SK-N-SH (cell line): ENCODE measurements at regions not wholly inside any gene's neighbourhood (a gene's known extent, or its start where the extent isn't known, plus 50 kb on each side); places are given as distances from the start of the nearest gene placed in this dataset.

Experiments
- CTCF ChIA-PET: fragments of 300-600, 350-600 bp; formaldehyde crosslinking; extraction: SDS; loops from one replicate; lab custom pipeline; 2021; lab: Yijun Ruan, JAX
- POLR2A ChIA-PET: fragments of 350-600 bp; sonication (Branson Sonifier 250); formaldehyde crosslinking; extraction: SDS; loops from one replicate; lab custom pipeline; 2020; ENCODE audit warnings: antibody characterized with exemption, inconsistent platforms; lab: Yijun Ruan, JAX
- DNase-seq: peaks from one replicate; pipeline ENCODE4 v3.0.0; 2012
- H2AFZ ChIP-seq: fragments of 200-600 bp; sonication (generic); 2 replicates; pipeline ENCODE4 v1.8.1; 2016; ENCODE audit warnings: antibody characterized with exemption, mild to moderate bottlenecking, low read depth
- H3F3A ChIP-seq: fragments of 200-600 bp; sonication (generic); replicated peaks from 2 replicates; pipeline ENCODE3; 2016; ENCODE audit warnings: antibody characterized with exemption, mild to moderate bottlenecking; ENCODE audit not compliant: insufficient read depth
- H3K27ac ChIP-seq, 2 experiments: fragments of 200-500 bp in 1 of 2; fragments of 200-600 bp in 1 of 2; sonication (Bioruptor generic) in 1 of 2; sonication (generic), shearing (Covaris generic) in 1 of 2; 2 replicates each; pipeline versions ENCODE4 v1.5.1 to v1.6.1; 2014 to 2016; ENCODE audit warnings: low read depth in 2 of 2, inconsistent platforms in 1 of 2, low read length in 1 of 2, mild to moderate bottlenecking in 1 of 2, mixed read lengths in 1 of 2
- H3K27me3 ChIP-seq: fragments of 200-600 bp; sonication (generic), shearing (Covaris generic); 2 replicates; pipeline ENCODE4 v1.6.1; 2016; ENCODE audit warnings: mixed run types; ENCODE audit not compliant: insufficient read depth
- H3K36me3 ChIP-seq, 2 experiments: fragments of 200-500 bp in 1 of 2; fragments of 200-600 bp in 1 of 2; sonication (Bioruptor generic) in 1 of 2; sonication (generic) in 1 of 2; replicated peaks in 1 of 2; 2 replicates each; pipeline versions ENCODE3 to v1.5.1; 2014 to 2016; ENCODE audit warnings: low read length in 1 of 2, mild to moderate bottlenecking in 1 of 2; ENCODE audit not compliant: insufficient read depth in 2 of 2, control insufficient read depth in 1 of 2
- H3K4me1 ChIP-seq, 2 experiments: fragments of 200-500 bp in 1 of 2; fragments of 200-600 bp in 1 of 2; sonication (Bioruptor generic) in 1 of 2; sonication (generic), shearing (Covaris generic) in 1 of 2; 2 replicates each; pipeline versions ENCODE4 v1.5.1 to v1.6.1; 2014 to 2016; ENCODE audit warnings: low read depth in 1 of 2, low read length in 1 of 2, mixed run types in 1 of 2; ENCODE audit not compliant: insufficient read depth in 2 of 2, control insufficient read depth in 1 of 2
- H3K4me2 ChIP-seq: fragments of 200-600 bp; sonication (generic), shearing (Covaris generic); 2 replicates; pipeline ENCODE4 v1.6.1; 2017; ENCODE audit warnings: mixed run types
- H3K4me3 ChIP-seq, 2 experiments: fragments of 200-500 bp in 1 of 2; fragments of 200-600 bp in 1 of 2; sonication (Bioruptor generic) in 1 of 2; sonication (generic), shearing (Covaris generic) in 1 of 2; 2 replicates each; pipeline versions ENCODE4 v1.5.1 to v1.8.1; 2014 to 2016; ENCODE audit warnings: low read depth in 2 of 2, inconsistent platforms in 1 of 2, low read length in 1 of 2, mild to moderate bottlenecking in 1 of 2, mixed read lengths in 1 of 2, moderate library complexity in 1 of 2
- H3K79me2 ChIP-seq: fragments of 200-600 bp; sonication (generic); 2 replicates; pipeline ENCODE4 v1.8.1; 2017; ENCODE audit warnings: mild to moderate bottlenecking; ENCODE audit not compliant: insufficient read depth
- H3K9ac ChIP-seq: fragments of 200-600 bp; sonication (generic); 2 replicates; pipeline ENCODE4 v1.6.1; 2017; ENCODE audit warnings: mixed run types
- H3K9me2 ChIP-seq: fragments of 200-600 bp; sonication (generic); 2 replicates; pipeline ENCODE4 v1.6.1; 2017; ENCODE audit warnings: mixed run types
- H3K9me3 ChIP-seq: fragments of 200-600 bp; sonication (generic); 2 replicates; pipeline ENCODE4 v1.6.1; 2017; ENCODE audit warnings: mixed run types, mild to moderate bottlenecking, moderate library complexity
- H4K20me1 ChIP-seq: fragments of 200-600 bp; sonication (generic); 2 replicates; pipeline ENCODE4 v1.6.1; 2017; ENCODE audit warnings: mild to moderate bottlenecking, mixed run types; ENCODE audit not compliant: insufficient read depth
- CHD2 ChIP-seq: fragments of 150-350 bp; IDR thresholded peaks from 2 replicates; pipeline ENCODE4 v1.6.1; 2018; ENCODE audit warnings: low read length; ENCODE audit not compliant: partially characterized antibody
- EP300 ChIP-seq, 2 experiments: IDR thresholded peaks; 2 replicates each; pipeline versions ENCODE4 v1.4.0 to v1.6.1; 2012; ENCODE audit warnings: borderline replicate concordance in 1 of 2, low read depth in 1 of 2, low read length in 1 of 2
- EZH2phosphoT487 ChIP-seq: fragments of 200-600 bp; sonication (generic); IDR thresholded peaks from 2 replicates; pipeline ENCODE4 v1.6.1; 2017; ENCODE audit warnings: low read depth, mixed run types, mild to moderate bottlenecking, antibody characterized with exemption, moderate library complexity, borderline replicate concordance
- MXI1 ChIP-seq: IDR thresholded peaks from 2 replicates; pipeline ENCODE4 v1.6.1; 2012; ENCODE audit warnings: mild to moderate bottlenecking, low read depth, low read length, improper control_type of control experiment
- RCOR1 ChIP-seq: fragments of 150-350 bp; IDR thresholded peaks from 2 replicates; pipeline ENCODE4 v1.6.1; 2017; ENCODE audit warnings: antibody characterized with exemption, low read length
- TCF12 ChIP-seq: IDR thresholded peaks from 2 replicates; pipeline ENCODE4 v1.4.0; 2012
- YY1 ChIP-seq: IDR thresholded peaks from 2 replicates; pipeline ENCODE4 v1.4.0; 2012; ENCODE audit warnings: low read depth, mild to moderate bottlenecking
- WGBS: methylation state at CpG from one replicate; pipeline ENCODE4 v1.1.6; 2017; ENCODE audit warnings: low lambda C conversion rate; 5-methylcytosine and 5-hydroxymethylcytosine counted together
- TF ChIP-seq, protein P1 (sequence below): fragments of 150-350 bp; IDR thresholded peaks from 2 replicates; pipeline ENCODE4 v1.6.1; 2017; ENCODE audit warnings: antibody characterized with exemption, low read length, low read depth, borderline replicate concordance

DNA sequence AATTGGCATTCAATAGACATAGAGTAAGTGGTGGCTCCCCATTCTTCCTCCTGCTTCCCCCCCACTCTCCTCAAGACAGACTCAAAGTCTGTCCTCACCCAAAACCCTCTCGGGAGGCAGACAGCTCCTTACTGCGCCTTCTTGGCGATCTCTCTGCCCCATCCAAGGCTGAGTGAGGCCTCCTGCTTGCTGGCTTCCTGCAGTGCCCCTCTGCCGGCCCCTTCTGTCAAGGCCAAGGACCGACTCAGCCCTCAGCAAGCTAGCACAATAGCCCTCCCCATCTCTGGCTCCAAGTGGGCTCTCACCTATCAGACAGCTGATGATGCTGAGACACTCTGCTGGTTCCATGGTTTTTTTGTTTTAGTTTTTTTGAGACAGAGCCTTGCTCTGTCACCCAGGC is 62.5 kb upstream of the DLK1 start:
- Histone ChIP-seq H3K79me2 (no peaks in the 10 kb centered on the region), H3K9ac (no peak overlapping the region), H3K9me2 (no peaks in the 10 kb centered on the region), H3K4me2 (no peak overlapping the region), H3K9me3 (no peaks in the 10 kb centered on the region), H3F3A (no peaks in the 10 kb centered on the region), H3K27me3 (no peaks in the 10 kb centered on the region), H4K20me1 (no peaks in the 10 kb centered on the region)
- WGBS: 81% methylated on average over 4 of the region's 5 CpGs
- no peak for TF ChIP-seq CHD2
- no peak for TF ChIP-seq RCOR1
- TF ChIP-seq, protein P1, sequence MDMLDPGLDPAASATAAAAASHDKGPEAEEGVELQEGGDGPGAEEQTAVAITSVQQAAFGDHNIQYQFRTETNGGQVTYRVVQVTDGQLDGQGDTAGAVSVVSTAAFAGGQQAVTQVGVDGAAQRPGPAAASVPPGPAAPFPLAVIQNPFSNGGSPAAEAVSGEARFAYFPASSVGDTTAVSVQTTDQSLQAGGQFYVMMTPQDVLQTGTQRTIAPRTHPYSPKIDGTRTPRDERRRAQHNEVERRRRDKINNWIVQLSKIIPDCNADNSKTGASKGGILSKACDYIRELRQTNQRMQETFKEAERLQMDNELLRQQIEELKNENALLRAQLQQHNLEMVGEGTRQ: no peak
- TF ChIP-seq EP300 (IDR thresholded peaks at IDR 0.05; ENCODE audit: borderline replicate concordance in 1 of 2, low read depth in 1 of 2, low read length in 1 of 2): no peak
- TF ChIP-seq TCF12: no peak
- TF ChIP-seq MXI1: no peak
- TF ChIP-seq, all 33 proteins: peak for 0
- Histone ChIP-seq H2AFZ (no peak overlapping the region), H3K4me1 (peaks cover 0 to 49% of the 10 kb centered on the region in 2 experiments; a peak in 1 of 4 replicates), H3K4me3 (no peak overlapping the region), H3K36me3 (no peaks in the 10 kb centered on the region), H3K27ac (peak overlapping the region in 1 of 2 experiments; percentile 77; a peak in 1 of 4 replicates)
- DNase-seq: no peak
- POLR2A ChIA-PET: interaction anchor here (0.6 to 1.6 kb wide), 2 partner anchors 9 to 66 kb away, joined by 3 to 5 read pairs; no protein-coding TSS in a partner anchor
- CTCF ChIA-PET: interaction anchor here (0.8 to 6.6 kb wide), 15 partner anchors 8 to 275 kb away, joined by 3 to 52 read pairs (median 5); partner anchors contain the start of genes DLK1 and RTL1

DNA sequence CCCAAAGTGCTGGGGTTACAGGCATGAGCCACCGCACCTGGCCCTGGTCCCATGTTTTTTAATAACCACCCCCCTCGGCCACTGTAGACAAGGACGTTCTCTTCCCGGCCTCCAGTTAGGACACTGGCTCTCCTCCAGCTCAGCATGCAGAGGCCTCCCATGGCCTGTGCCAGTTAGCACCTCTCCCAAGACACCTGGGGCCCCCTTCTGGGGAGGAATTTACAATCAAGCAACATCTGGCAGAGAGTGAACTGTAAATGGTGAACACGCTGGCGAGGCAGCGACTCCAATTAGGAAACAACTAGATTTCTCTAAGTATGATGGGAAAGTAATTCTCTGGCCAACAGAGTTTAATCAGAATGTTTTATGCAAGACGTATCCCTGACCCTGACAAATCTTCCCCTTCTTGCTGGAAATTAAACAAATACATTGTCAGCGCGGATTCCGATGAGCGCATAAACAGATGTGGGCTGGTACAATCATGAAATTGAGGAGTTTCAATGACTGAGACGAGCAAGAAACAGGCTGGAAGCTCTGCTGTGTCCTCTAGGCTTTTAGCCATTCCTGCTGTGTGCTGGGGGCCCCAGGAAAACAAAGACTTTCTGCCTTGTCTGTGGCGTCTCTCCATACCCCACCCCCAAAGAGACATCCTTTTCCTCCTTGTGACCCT is 61.7 kb upstream of the DLK1 start:
- 87% methylated on average over 10 of the region's 14 CpGs for WGBS
- H4K20me1 ChIP-seq: no peaks in the 10 kb centered on the region
- no peaks in the 10 kb centered on the region for H3F3A ChIP-seq
- H3K27me3 ChIP-seq: no peaks in the 10 kb centered on the region
- H3K27ac ChIP-seq: peak overlapping the region in 1 of 2 experiments; percentile 75; a peak in 2 of 4 replicates
- H3K36me3 ChIP-seq: no peaks in the 10 kb centered on the region
- H3K9ac ChIP-seq: no peak overlapping the region
- CTCF ChIA-PET: interaction anchor here (0.6 to 6.6 kb wide), 15 partner anchors 7 to 281 kb away, joined by 3 to 52 read pairs (median 4); partner anchors contain the start of gene RTL1
- no peak overlapping the region for H3K4me2 ChIP-seq
- DNase-seq: no peak
- H3K4me1 ChIP-seq: peaks cover 0 to 52% of the 10 kb centered on the region in 2 experiments; a peak in 1 of 4 replicates
- H2AFZ ChIP-seq: no peak overlapping the region
- H3K4me3 ChIP-seq: no peak overlapping the region
- TF ChIP-seq EZH2phosphoT487 (no peak), YY1 (no peak)
- POLR2A ChIA-PET: interaction anchor here (0.6 to 1.6 kb wide), 2 partner anchors 8 to 66 kb away, joined by 3 to 5 read pairs; no protein-coding TSS in a partner anchor
- no peaks in the 10 kb centered on the region for H3K9me2 ChIP-seq
- H3K9me3 ChIP-seq: no peaks in the 10 kb centered on the region
- H3K79me2 ChIP-seq: no peaks in the 10 kb centered on the region
